Fibroblast of mammary gland (primary cell): ENCODE measurements at regions not wholly inside any gene's neighbourhood (a gene's known extent, or its start where the extent isn't known, plus 50 kb on each side); places are given as distances from the start of the nearest gene placed in this dataset.

Experiments
- DNase-seq: peaks from one replicate; pipeline ENCODE4 v3.0.0-alpha.2; 2010; ENCODE audit warnings: low read depth
- H3K4me3 ChIP-seq: 2 replicates; pipeline ENCODE4 v1.5.1; 2011; ENCODE audit warnings: low read depth, mild to moderate bottlenecking, low read length, moderate library complexity; ENCODE audit not compliant: control insufficient read depth
- TF ChIP-seq, protein P1 (sequence below): conservative IDR thresholded peaks from 2 replicates; pipeline ENCODE4 v1.5.1; 2011; ENCODE audit warnings: low read depth, low read length, inconsistent platforms; ENCODE audit not compliant: control insufficient read depth, insufficient read depth

- DNase-seq = peak; percentile 70
- TF ChIP-seq, protein P1, sequence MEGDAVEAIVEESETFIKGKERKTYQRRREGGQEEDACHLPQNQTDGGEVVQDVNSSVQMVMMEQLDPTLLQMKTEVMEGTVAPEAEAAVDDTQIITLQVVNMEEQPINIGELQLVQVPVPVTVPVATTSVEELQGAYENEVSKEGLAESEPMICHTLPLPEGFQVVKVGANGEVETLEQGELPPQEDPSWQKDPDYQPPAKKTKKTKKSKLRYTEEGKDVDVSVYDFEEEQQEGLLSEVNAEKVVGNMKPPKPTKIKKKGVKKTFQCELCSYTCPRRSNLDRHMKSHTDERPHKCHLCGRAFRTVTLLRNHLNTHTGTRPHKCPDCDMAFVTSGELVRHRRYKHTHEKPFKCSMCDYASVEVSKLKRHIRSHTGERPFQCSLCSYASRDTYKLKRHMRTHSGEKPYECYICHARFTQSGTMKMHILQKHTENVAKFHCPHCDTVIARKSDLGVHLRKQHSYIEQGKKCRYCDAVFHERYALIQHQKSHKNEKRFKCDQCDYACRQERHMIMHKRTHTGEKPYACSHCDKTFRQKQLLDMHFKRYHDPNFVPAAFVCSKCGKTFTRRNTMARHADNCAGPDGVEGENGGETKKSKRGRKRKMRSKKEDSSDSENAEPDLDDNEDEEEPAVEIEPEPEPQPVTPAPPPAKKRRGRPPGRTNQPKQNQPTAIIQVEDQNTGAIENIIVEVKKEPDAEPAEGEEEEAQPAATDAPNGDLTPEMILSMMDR = no peak
These were observed 105.3 kb downstream of the SLC6A15 start for GRCh38 chr12:84807249-84807648.

DNA sequence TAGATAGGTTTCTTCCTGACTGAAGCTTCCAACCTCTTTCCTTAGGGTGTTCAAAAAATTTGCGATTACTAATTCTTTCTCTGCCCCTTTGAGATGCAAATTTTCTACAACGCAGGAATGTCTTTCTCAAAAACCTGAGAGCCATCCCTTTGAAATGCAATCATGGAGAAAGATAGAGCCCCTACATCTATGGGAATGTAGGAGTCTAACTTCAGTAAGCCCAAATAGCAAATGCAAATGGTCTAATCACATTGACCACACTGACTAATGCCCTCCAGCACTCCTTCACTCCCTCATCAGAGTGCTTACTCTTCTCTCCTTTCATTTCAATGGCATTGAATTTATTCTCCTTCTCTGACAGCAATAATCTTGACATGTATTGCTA lies 107.1 kb downstream of the SLC6A15 start:
- no peak overlapping the region for H3K4me3 ChIP-seq
- TF ChIP-seq, protein P1 = no peak
- DNase-seq = no peak

More at GRCh38 chr12:84807249-84807648, 105.3 kb downstream of the SLC6A15 start:
- H3K4me3 ChIP-seq = no peak overlapping the region

- DNase-seq = no peak
- H3K4me3 ChIP-seq = no peak overlapping the region
- TF ChIP-seq, protein P1 = no peak
These were observed 107.7 kb downstream of the SLC6A15 start for GRCh38 chr12:84804691-84805473.

- TF ChIP-seq, protein P1 = no peak
- no peak overlapping the region for H3K4me3 ChIP-seq
- DNase-seq = no peak
These were observed 108.9 kb downstream of the SLC6A15 start for GRCh38 chr12:84803661-84804060.

DNA sequence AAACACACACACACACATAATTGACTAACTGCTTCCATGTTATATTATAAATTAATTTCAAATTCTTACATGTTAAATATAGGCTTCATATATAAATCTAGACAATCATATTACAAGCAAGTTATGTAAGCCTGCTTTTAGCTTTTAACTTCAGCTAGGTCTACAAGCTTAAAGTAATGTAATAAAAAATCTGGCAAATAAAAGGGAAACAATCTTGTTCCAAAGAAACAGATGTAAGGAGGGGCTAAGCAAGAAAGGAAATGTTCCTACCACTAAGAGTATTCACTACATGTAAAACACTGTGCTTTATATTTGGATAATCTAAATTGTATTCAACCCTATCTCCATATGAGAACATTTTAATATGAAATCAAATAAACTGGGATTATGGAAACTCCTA lies 110.4 kb downstream of the SLC6A15 start:
- TF ChIP-seq, protein P1 = no peak
- DNase-seq = no peak
- no peak overlapping the region for H3K4me3 ChIP-seq

DNA sequence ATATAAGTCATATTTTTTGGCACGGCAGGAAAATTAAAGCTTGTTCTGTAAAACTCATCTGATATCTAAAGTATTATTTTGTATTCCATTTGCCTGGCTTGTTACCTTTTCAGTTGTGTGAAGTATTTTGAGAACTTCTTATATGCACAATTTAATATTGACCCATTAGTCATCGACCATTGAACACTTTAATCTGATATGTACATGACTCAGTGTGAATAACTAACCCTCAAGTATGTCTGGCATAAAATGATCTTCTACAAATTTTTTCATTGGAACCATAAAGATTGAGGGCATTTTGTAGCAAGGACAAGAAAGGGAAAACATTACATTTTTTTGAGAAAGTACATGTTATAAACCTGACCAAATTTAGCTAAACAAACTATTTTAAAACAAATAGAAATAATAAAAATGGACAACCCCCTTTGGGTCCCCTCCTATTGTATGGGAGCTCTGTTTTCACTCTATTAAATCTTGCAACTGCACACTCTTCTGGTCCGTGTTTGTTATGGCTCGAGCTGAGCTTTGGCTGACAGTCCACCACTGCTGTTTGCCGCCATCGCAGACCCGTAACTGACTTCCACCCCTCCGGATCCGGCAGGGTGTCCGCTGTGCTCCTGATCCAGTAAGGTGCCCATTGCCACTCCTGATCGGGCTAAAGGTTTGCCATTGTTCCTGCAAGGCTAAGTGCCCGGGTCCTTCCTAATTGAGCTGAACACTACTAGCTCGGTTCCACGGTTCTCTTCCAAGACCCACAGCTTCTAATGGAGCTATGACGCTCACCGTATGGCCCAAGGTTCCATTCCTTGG lies 118.8 kb downstream of the SLC6A15 start:
- TF ChIP-seq, protein P1 = no peak
- no peak overlapping the region for H3K4me3 ChIP-seq
- DNase-seq = peak; percentile 44
